Activated CD8-positive, alpha-beta T cell treated with anti-CD3 and anti-CD28 coated beads for 36 hours (primary cell): ENCODE measurements at regions not wholly inside any gene's neighbourhood (a gene's known extent, or its start where the extent isn't known, plus 50 kb on each side); places are given as distances from the start of the nearest gene placed in this dataset.

Experiments used
- ATAC-seq: fragments of 200-7000 bp; cut with Tn5 transposase; one replicate; pipeline ENCODE4 v1.10.0; 2021; ENCODE audit warnings: mild to moderate bottlenecking, moderate library complexity
- CTCF ChIA-PET: fragments of 350-600 bp; sonication (Branson Sonifier 250); formaldehyde crosslinking; loops from one replicate; lab custom pipeline; 2021; ENCODE audit warnings: antibody characterized with exemption; lab: Charles Lee
- POLR2A ChIA-PET: fragments of 350-600 bp; sonication (Branson Sonifier 250); formaldehyde crosslinking; loops from one replicate; lab custom pipeline; 2021; ENCODE audit warnings: antibody characterized with exemption; lab: Charles Lee
- DNase-seq: peaks from one replicate; pipeline ENCODE4 v3.0.0-alpha.2; 2020
- H3K27ac Mint-ChIP-seq: one replicate; pipeline ENCODE4 v1.8.0; 2021; ENCODE audit warnings: mild to moderate bottlenecking, mixed read lengths
- H3K27me3 Mint-ChIP-seq: one replicate; pipeline ENCODE4 v1.8.0; 2021; ENCODE audit warnings: mixed read lengths
- H3K36me3 Mint-ChIP-seq: one replicate; pipeline ENCODE4 v1.8.0; 2021; ENCODE audit warnings: low read depth, mixed read lengths
- H3K4me1 Mint-ChIP-seq: one replicate; pipeline ENCODE4 v1.8.0; 2021; ENCODE audit warnings: low read depth, mixed read lengths
- H3K4me3 Mint-ChIP-seq: one replicate; pipeline ENCODE4 v1.8.0; 2021; ENCODE audit warnings: mild to moderate bottlenecking, moderate library complexity, mixed read lengths
- H3K9me3 Mint-ChIP-seq: one replicate; pipeline ENCODE4 v1.8.0; 2021; ENCODE audit warnings: mixed read lengths
- CTCF ChIP-seq: fragments of 200-600 bp; IDR thresholded peaks from one replicate; pipeline ENCODE4 v1.8.0; 2022; ENCODE audit warnings: antibody characterized with exemption, mild to moderate bottlenecking
- intact Hi-C: fragments of 100-400 bp; cut with micrococcal nuclease; formaldehyde crosslinking; loops from one replicate; pipeline ENCODE4 v1.10.0; 2022

DNA sequence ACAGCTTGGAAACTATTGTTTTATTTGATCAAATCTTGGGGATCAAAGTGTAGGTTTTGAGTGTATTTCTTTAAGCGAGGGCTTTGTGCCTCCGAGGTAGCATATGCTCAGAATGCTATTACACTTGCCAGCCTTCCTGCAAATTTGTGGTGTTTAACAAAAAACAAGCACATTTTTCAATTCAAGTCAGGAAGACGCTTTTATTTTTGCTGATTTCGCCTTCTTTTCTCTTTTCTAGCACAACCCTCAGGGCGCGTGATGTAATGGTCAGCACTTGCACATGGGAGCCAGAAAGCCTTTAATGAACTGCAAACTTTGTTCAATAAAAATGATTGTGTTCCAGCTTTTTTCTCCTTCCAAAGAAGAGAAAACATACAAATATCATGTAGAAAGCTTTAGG lies 466.5 kb downstream of the PRKD1 start:
- DNase-seq (no peak), ATAC-seq (no peak)
- no peak overlapping the region for H3K27ac Mint-ChIP-seq
- H3K9me3 Mint-ChIP-seq: peaks cover under 1% of the 10 kb centered on the region
- H3K4me1 Mint-ChIP-seq: no peaks in the 10 kb centered on the region
- no peak overlapping the region for H3K4me3 Mint-ChIP-seq
- intact Hi-C loops: no loop called here
- no peaks in the 10 kb centered on the region for H3K27me3 Mint-ChIP-seq
- CTCF ChIA-PET: interaction anchor here (0.7 kb wide), 1 partner anchor 30 kb away, joined by 3 read pairs; no protein-coding TSS in a partner anchor
- no peaks in the 10 kb centered on the region for H3K36me3 Mint-ChIP-seq
- no peak for TF ChIP-seq CTCF
- POLR2A ChIA-PET: no interaction called here

DNA sequence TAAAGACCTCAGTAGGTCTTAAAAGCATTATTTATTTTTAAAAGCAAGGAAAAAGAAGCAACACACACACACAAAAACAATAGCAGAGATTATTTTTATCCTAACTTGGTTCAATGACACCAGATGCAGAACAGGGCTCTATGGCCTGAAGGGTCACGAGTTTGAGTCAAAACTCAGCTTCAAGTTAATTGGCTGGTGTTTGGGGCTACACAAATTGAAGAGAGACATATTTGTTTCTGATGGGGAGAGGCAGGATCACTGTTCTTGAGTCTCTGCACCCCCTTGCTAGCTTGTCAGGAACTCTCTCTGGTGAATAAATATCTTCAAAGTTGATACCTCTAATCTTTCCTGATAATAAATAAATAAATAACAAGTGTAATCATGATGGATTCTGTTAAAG lies 466.1 kb downstream of the PRKD1 start:
- ChIA-PET CTCF (interaction anchor here (0.7 kb wide), 1 partner anchor 31 kb away, joined by 3 read pairs; no protein-coding TSS in a partner anchor), POLR2A (no interaction called here)
- DNase-seq (no peak), ATAC-seq (no peak)
- Mint-ChIP-seq H3K36me3 (no peaks in the 10 kb centered on the region), H3K27ac (no peak overlapping the region), H3K9me3 (no peaks in the 10 kb centered on the region), H3K27me3 (no peaks in the 10 kb centered on the region), H3K4me1 (no peaks in the 10 kb centered on the region), H3K4me3 (no peak overlapping the region)
- TF ChIP-seq CTCF: no peak
- intact Hi-C loops: no loop called here

GRCh38 chr14:29462321-29462720 lies 465.3 kb downstream of the PRKD1 start:
- no peak for TF ChIP-seq CTCF
- intact Hi-C loops: no loop called here
- Mint-ChIP-seq H3K4me3 (no peak overlapping the region), H3K9me3 (peaks cover 2% of the 10 kb centered on the region), H3K4me1 (no peaks in the 10 kb centered on the region), H3K36me3 (no peaks in the 10 kb centered on the region), H3K27me3 (no peaks in the 10 kb centered on the region), H3K27ac (no peak overlapping the region)
- ChIA-PET POLR2A (no interaction called here), CTCF (no interaction called here)
- no peak for DNase-seq
- ATAC-seq: no peak

DNA sequence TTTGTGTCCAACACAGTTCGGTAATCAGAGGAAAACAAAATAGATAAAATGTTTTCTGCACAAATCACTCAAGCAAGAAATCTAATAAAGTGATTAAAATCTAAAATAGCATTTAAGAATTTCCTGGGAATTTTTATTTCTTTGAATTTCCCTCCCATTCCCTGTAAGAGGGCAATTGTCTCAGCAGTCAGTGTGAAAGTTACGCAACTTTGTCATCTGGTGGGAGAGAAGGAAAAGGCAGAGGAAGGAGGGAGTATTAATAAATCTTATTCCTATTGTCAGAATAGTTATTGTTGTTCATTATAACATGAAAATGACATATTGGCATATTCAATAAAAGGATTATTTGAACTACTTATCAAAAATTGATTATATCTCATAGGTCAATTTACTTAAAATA lies 464.9 kb downstream of the PRKD1 start:
- no peak for DNase-seq
- CTCF ChIA-PET: no interaction called here
- no peak for ATAC-seq

More for the DNA sequence above, 464.9 kb downstream of the PRKD1 start:
- POLR2A ChIA-PET: no interaction called here
- H3K36me3 Mint-ChIP-seq: no peaks in the 10 kb centered on the region
- H3K9me3 Mint-ChIP-seq: peaks cover 2% of the 10 kb centered on the region
- TF ChIP-seq CTCF: no peak
- H3K27me3 Mint-ChIP-seq: no peaks in the 10 kb centered on the region
- intact Hi-C loops: no loop called here
- H3K27ac Mint-ChIP-seq: no peak overlapping the region
- no peaks in the 10 kb centered on the region for H3K4me1 Mint-ChIP-seq
- no peak overlapping the region for H3K4me3 Mint-ChIP-seq
